ENCODE measurements at regions not wholly inside any gene's neighbourhood (a gene's known extent, or its start where the extent isn't known, plus 50 kb on each side); places are given as distances from the start of the nearest gene placed in this dataset.

- ChIA-PET POLR2A (ENCODE audit: low non-redundant PET) (no interaction called here), CTCF (no interaction called here)
- intact Hi-C loops (cut with micrococcal nuclease; ENCODE audit: unreplicated experiment) = no loop called here
- H3K4me3 ChIP-seq (ENCODE audit: low read depth, low read length, poor library complexity, severe bottlenecking) = no peak overlapping the region
- no peaks in the 10 kb centered on the region for H3K4me1 ChIP-seq (ENCODE audit: insufficient read depth, low read length, poor library complexity, severe bottlenecking)
- H3K9me3 ChIP-seq (ENCODE audit: low read depth, low read length, poor library complexity, severe bottlenecking) = no peaks in the 10 kb centered on the region
- H3K36me3 ChIP-seq (ENCODE audit: insufficient read depth, low read length, poor library complexity, severe bottlenecking) = no peaks in the 10 kb centered on the region
- BruUV-seq (replicated peaks) = no TSS peak
- no peak overlapping the region for H3K27ac ChIP-seq (ENCODE audit: low read depth, low read length, poor library complexity, severe bottlenecking)
- TF ChIP-seq CTCF (conservative IDR thresholded peaks at IDR 0.05; ENCODE audit: low read depth, low read length) = no peak
- no peak for TF ChIP-seq EZH2 (IDR thresholded peaks at IDR 0.05; ENCODE audit: borderline replicate concordance, low read depth, low read length, poor library complexity, severe bottlenecking)
- DNase-seq (ENCODE audit: low spot score) = no peak
- H3K27me3 ChIP-seq (replicated peaks; ENCODE audit: insufficient read depth, low read depth, low read length, poor library complexity) = peaks cover 64% of the 10 kb centered on the region
Measured at GRCh38 chr13:72500851-72501250, 226.6 kb downstream of the MZT1 start.

DNA sequence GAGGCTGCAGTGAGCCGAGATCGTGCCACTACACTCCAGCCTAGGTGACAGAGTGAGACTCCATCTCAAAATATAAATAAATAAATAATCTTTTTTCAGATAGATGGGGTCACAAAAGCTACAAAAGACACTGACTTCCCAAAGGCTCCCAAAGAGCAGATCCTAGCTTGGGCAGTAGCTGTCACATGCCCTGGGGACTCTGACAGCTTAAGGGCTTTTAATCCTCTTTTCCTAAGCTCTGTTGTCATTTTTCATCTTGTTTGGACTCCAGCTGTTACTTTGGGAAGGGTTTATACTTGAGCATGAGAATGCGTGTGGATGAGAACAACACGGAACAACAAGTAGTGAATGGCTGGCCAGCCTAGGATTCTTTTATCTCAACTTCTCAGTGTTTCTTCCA lies 231.7 kb downstream of the MZT1 start:
- POLR2A ChIA-PET (ENCODE audit: low non-redundant PET) = no interaction called here
- no peaks in the 10 kb centered on the region for H3K9me3 ChIP-seq (ENCODE audit: low read depth, low read length, poor library complexity, severe bottlenecking)
- H3K27ac ChIP-seq (ENCODE audit: low read depth, low read length, poor library complexity, severe bottlenecking) = no peak overlapping the region
- no peaks in the 10 kb centered on the region for H3K4me1 ChIP-seq (ENCODE audit: insufficient read depth, low read length, poor library complexity, severe bottlenecking)
- no TSS peak for BruUV-seq (replicated peaks)
- CTCF ChIA-PET = no interaction called here
- peaks cover 18% of the 10 kb centered on the region for H3K27me3 ChIP-seq (replicated peaks; ENCODE audit: insufficient read depth, low read depth, low read length, poor library complexity)
- H3K4me3 ChIP-seq (ENCODE audit: low read depth, low read length, poor library complexity, severe bottlenecking) = no peak overlapping the region
- DNase-seq (ENCODE audit: low spot score) = no peak
- TF ChIP-seq CTCF (conservative IDR thresholded peaks at IDR 0.05; ENCODE audit: low read depth, low read length) (no peak), EZH2 (IDR thresholded peaks at IDR 0.05; ENCODE audit: borderline replicate concordance, low read depth, low read length, poor library complexity, severe bottlenecking) (no peak)
- H3K36me3 ChIP-seq (ENCODE audit: insufficient read depth, low read length, poor library complexity, severe bottlenecking) = no peaks in the 10 kb centered on the region
- intact Hi-C loops (cut with micrococcal nuclease; ENCODE audit: unreplicated experiment) = no loop called here

DNA sequence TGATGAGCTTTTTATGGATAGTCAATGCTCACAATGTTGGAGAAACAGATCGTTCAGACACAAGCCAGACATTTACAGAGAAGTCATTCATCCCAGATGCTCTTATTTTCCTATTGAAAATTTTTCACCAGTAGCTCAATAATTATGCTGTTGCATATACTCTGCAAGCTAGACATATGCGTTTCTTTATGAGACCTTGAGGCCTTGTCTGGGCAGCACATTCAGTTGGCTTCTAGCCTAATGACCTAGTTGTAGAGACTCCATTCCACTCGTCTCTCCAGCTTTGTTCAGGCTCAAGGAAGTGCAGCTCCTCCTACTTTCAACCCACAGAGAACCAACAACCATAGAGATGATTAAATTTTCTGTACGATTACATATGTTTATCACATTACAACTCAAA lies 237.7 kb downstream of the MZT1 start:
- CTCF ChIA-PET = no interaction called here
- POLR2A ChIA-PET (ENCODE audit: low non-redundant PET) = no interaction called here
- no peaks in the 10 kb centered on the region for H3K4me1 ChIP-seq (ENCODE audit: insufficient read depth, low read length, poor library complexity, severe bottlenecking)
- intact Hi-C loops (cut with micrococcal nuclease; ENCODE audit: unreplicated experiment) = no loop called here
- no peaks in the 10 kb centered on the region for H3K9me3 ChIP-seq (ENCODE audit: low read depth, low read length, poor library complexity, severe bottlenecking)
- H3K27ac ChIP-seq (ENCODE audit: low read depth, low read length, poor library complexity, severe bottlenecking) = no peak overlapping the region
- H3K36me3 ChIP-seq (ENCODE audit: insufficient read depth, low read length, poor library complexity, severe bottlenecking) = no peaks in the 10 kb centered on the region
- peaks cover 10% of the 10 kb centered on the region for H3K27me3 ChIP-seq (replicated peaks; ENCODE audit: insufficient read depth, low read depth, low read length, poor library complexity)
- no peak overlapping the region for H3K4me3 ChIP-seq (ENCODE audit: low read depth, low read length, poor library complexity, severe bottlenecking)
- no peak for TF ChIP-seq EZH2 (IDR thresholded peaks at IDR 0.05; ENCODE audit: borderline replicate concordance, low read depth, low read length, poor library complexity, severe bottlenecking)
- no peak for TF ChIP-seq CTCF (conservative IDR thresholded peaks at IDR 0.05; ENCODE audit: low read depth, low read length)
- DNase-seq (ENCODE audit: low spot score) = no peak
- no TSS peak for BruUV-seq (replicated peaks)
